HG03025 (cell line): ENCODE measurements at regions not wholly inside any gene's neighbourhood (a gene's known extent, or its start where the extent isn't known, plus 50 kb on each side); places are given as distances from the start of the nearest gene placed in this dataset.

Experiments
- ATAC-seq: cut with Tn5 transposase; IDR thresholded peaks from one replicate; pipeline ENCODE4 v1.9.1; 2021; ENCODE audit warnings: mild to moderate bottlenecking, moderate library complexity; ENCODE audit not compliant: unreplicated experiment, low FRiP score

DNA sequence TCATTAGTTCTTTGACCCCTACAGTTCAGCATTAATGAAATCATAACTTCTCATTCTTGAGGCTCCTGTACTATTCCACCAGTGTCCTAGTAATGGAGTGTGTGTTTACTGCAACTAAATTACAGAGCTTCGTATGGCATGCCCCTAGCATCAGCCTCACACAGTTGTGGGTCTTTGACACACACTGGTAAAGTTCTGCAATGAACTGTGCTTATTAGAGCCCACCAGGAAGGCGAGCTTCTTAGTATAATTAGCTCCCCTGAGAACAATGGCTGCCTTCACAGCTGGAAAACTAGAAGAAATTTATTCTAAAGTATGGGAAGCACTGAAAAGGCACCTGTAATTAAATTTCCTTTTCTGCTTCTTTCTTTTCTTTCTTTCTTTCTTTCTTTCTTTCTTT, 251.1 kb upstream of the RGS18 start:
- ATAC-seq = no peak

DNA sequence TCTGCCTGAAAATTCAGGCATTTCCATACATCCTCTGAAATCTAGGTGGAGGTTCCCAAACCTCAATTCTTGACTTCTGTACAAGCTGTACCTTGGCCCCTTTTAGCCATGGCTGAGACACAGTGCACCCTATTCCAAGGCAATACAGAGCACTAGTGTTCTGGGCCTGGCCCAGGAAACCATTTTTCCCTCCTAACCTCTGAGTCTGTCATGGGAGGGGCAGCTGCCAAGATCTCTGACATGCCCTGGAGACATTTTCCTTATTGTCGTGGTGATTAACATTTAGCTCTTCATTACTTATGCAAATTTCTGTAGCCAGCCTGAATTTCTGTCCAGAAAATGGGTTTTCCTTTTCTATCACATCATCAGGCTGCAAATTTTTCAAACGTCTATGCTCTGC, 248.0 kb upstream of the RGS18 start:
- no peak for ATAC-seq

DNA sequence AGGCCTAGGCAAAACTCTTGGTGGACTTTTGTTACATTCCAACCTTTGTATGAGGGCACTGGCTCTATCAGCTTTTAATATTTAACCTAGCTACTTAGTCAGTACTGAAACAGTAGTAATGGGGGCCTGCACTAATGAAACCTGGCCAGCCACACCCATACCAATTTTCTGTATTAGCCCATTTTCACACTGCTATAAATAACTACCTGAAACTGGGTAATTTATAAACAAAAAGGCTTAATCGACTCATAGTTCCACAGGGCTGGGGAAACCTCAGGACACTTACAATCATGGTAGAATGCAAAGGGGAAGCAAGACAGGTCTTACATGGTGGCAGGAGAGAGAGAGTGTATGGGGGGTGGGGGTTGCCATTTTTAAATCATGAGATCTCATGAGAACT, 245.7 kb upstream of the RGS18 start:
- ATAC-seq = no peak

DNA sequence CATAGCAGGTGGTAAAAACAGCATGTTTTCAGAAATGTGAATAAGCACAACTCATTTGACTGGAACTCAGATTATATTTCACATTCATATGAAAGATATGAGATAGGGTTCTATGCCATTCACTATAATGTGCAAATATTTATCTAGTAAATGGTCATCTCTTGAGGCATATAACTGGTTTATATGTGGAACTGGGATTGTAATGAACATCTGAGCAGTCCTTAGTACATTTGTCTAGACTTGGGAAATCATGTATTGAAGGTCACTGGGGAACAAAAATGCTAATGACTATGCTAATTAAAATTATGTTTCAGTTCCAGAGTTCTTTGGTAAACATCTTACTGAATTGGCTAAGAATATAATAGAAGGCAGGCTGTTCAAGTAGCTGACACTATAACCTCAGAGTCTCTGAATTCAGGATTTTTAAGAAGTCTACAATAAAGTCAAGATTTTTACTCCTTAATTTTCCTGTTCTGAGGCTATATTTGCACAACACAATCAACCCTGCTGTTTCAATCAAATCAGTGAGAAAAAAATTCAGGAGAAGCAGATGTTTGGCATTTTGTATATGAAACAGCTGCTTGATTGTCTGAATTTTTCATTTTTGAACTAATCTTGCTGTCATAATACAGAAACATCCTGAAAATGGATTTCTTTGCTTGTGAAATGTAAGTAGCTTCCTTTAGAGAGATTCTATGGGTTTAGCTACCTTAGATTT, 244.8 kb upstream of the RGS18 start:
- no peak for ATAC-seq

DNA sequence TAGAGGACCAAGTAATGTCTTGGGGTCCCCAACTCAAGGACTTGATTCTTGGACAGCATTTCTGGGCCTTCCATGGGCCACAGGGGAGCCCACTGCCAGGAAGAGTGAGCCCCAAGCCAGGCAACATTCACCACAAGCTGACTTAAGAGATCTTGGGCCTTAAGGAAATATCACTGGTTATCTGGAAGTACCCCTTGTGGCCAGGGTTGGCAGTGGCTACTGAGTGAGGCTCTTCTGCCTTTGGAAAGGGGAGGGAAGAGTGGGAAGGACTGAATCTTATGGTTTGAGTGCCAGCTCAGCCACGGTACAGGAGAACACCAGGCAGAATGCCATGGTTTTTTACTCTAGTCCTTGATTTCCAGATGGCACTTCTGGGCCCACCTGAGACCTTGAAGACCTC, 228.9 kb upstream of the RGS18 start:
- ATAC-seq = no peak

DNA sequence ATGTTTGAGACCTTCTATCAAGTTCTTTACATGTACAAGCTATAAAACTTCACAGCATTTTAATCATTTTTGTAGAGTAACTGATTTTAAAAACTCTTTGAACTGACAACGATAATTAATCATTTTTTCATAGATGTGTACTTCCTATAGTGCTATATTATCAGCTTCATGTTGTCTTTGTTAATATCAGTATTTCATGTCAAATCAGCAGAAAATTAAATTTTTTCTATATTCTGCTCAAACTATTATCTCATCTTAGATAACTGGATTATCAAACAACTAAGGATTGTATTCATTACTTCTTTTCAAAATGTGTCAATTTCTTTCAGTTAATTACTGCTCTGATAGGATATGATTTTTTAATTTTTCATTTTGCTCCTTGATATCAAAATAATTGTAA, 214.6 kb upstream of the RGS18 start:
- no peak for ATAC-seq

DNA sequence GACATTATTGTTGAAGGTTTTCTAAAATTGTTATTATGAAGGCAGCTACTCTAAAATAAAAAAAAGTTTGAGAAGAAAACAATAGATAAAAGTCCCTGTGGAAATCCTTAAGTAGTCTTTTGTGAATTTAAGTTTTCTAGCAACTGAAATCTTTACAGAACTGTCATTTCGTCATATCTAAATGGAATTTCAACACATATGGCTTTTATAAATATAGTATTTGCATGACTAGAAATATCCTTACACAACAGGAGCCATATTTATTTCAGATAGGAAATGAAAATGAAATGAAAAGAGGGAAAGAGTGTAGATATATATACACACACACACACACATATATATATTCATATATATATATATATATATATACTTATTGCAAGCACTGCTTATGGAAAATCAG, 204.7 kb upstream of the RGS18 start:
- no peak for ATAC-seq

DNA sequence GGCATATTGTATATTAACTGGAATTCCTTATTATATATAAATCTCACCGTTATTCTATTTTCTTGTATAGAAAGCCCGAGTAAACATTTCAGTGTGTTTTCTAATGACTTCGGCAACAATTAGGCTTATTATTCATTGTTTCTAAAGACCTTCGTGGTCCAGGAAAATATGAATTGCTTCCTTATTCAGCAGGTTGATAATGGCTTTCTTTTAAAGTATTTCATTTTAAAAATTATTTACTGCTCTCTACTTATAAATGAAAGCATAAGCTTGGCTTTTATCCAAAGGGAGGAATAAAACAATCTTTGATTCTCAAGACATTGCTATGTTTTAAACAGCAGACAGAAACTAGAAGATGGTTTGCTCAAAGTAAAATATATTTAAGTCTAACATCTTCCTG, 198.4 kb upstream of the RGS18 start:
- ATAC-seq = no peak

DNA sequence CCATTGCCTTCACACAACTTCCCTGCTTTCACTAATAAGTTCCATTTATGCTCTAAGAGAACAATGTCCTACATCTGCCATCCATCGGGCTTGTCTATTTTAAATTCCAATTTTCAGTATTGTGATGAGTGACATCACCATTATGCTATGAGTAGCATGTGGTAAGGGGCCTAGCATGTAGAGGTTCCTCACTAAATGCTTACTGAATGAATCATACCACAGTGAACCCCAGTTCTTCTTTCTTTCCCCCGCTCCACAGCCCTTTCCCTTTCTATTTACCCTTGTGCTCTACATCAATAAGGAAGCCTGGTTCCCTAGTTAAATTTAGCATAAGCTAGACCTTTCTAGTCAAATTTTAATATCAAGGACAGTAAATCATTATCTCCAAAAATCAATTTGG, 195.0 kb upstream of the RGS18 start:
- ATAC-seq = no peak

DNA sequence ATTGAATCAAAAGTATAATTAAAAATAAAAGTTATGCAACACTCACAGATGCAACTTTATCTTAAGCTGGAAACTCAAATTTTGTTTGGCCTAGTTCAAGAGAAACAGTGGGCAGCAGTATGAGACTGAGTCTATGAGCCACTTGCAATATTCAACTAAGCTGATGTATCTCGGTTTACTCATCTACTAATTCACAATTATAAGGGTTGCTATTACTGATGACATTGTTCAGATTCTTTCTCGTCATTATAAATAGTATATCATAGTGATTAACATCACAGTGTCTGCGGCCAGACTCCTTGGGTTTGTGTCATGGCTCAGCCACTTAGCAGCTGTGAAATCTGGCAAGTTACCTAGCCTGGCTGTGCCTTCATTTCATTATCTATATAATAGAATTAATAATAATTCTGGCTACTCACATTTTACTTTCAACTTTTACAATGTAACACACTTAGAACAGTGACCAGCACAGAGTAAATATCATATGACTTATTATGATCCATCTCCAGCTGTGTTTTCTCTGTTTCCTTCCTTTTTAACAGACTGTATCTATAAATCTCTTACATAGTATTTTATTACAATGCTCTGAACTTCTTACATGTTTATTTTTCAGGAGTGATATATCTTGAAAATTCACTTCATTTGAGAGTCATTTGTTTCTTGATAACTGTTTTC, 194.3 kb upstream of the RGS18 start:
- no peak for ATAC-seq

DNA sequence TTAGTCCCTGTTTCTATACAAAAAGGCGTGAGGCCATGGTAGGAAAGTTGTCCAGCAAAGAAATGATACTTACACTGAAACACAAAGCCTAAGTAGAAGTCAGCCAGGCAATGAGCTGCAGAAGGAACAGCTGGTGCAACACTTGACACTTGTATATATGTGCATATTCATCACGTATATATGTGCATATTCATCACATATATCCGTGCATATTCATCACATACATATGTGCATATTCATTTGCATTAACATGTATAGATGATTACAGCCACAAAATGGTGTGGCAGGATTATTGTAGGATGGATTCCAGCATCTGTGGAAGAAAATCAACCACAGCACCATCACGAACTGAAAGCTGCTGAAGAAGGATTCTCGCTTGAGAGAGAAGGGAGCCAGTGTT, 189.0 kb upstream of the RGS18 start:
- ATAC-seq = no peak

DNA sequence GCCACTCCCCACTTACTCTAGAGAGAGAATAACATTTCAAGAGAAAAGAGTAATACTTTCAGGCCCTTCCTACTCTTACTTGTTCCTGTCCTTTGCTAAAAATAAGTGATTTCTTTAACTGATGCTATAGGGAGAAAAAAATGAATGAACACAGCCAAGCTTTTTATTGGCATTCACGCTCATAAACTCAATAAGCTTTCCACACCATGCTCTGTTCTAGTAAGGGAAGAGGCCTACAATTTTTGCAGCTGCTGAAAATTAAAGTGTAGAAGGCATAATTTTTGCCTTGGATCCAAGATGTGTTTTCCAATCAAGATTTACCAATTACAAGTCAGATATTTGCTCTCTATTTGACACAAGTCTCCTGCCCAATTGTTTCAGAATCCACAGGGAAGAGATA, 188.1 kb upstream of the RGS18 start:
- no peak for ATAC-seq

DNA sequence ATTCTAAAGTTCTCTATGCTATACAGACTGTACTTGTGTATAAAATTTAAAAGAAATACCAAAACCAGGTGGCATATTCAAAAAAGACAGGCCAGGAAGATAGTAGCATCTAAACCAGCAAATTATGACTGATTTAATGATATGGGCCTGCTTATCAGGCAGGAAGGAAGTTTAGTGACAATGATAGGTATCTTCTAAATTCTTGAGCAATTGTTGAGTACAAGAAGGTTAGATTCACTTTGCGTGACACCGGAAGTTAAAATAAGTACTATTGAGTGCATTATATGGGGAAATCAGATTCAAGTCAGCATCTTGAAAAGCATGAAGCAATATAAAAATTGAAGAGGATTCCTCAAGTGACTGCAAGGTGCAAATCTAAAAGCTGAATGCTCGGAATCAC, 186.8 kb upstream of the RGS18 start:
- no peak for ATAC-seq

DNA sequence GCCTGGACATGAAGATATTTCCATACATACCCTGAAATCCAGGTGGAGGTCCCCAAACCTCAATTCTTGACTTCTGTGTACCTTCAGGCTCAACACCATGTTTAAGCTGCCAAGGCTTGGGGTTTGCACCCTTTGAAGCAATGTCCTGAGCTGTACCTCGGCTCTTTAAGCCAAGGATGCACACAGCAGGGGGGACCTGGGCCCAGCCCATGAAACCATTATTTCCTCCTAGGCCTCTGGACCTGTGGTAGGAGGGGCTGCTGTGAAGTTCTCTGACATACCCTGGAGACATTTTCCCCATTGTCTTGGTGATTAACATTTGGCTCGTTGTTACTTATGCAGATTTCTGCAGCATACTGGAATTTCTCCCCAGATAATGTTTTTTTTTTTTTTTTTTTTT, 184.3 kb upstream of the RGS18 start:
- no peak for ATAC-seq

DNA sequence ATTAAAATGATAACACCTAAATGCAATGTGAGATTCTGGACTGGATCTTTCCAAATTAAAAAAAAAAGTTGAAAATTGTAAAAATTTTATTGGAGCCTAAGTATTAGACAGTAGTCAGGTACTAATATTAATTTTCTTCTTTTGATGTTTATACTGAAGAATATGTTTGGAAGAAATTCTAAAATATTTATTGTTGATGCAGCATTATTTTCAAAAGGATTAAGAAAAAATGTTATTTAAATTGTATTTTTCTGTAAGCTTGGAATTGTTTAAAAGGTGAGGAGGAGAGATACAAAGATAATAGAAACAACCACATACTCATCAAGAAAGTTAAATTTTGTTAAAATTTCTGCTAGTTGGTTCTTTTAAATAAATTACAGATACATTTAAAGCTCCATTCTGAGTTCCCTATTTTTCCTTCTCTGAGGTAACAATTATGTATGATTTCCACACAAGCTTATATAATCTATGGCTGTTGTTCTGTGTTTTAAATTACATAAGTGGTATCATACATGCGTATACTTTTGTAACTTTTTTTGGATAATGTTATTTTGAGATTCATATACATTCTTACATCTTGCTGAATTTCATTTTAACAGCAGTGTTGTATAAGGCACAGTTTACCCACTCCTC, 180.3 kb upstream of the RGS18 start:
- no peak for ATAC-seq

DNA sequence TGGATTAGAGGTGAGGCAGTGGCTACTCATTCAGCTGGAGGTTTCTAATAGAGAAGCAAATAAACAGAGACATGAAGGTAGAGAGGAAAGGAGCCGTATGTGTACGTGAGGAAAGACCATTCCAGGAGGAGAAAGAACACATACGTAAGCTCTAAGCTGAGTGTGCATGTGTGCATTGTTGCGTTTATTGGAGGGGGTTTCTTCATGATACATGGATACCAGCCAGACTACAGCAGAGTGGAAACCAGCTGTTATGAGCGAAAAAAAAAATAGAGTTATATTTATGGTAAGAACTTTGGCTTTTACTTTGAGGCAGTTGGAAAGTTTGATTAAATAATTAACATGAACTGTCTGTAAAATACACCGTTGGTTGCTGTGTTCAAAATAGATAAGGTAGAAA, 173.4 kb upstream of the RGS18 start:
- no peak for ATAC-seq

DNA sequence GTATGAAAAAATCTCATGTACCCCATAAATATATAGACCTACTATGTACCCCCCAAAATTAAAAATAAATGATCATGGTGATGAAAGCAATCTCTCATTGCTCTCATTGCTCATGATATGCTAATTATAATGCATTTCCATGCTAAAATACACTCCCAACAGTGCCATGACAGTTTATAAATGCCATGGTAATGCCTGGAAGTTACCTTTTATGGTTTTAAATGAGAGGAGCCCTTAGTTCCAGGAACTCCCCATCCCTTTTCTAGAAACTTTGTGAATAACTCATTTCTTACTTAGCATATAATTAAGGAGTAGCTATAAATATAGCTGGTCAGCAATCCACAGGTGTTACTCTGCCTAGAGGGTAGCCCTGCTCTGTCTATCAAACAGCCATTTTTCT, 166.1 kb upstream of the RGS18 start:
- no peak for ATAC-seq

DNA sequence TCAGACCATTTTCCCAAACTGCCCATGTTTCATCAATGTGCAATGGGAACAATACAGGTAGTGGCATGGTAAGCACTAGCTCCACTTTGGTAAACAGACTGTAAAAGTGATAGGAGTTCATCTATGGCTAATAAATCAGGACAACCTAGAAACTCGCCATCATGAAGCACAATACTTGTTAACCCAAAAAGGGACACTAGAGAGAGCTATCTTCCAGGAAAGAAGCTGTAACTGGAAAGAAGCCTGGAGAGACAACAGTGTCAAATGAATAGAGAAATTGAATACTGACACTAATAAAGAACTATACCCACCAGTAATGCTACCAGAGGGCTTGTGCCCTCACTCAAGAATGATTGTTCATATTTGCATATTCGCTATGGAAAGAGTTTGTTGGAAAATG, 164.7 kb upstream of the RGS18 start:
- no peak for ATAC-seq

DNA sequence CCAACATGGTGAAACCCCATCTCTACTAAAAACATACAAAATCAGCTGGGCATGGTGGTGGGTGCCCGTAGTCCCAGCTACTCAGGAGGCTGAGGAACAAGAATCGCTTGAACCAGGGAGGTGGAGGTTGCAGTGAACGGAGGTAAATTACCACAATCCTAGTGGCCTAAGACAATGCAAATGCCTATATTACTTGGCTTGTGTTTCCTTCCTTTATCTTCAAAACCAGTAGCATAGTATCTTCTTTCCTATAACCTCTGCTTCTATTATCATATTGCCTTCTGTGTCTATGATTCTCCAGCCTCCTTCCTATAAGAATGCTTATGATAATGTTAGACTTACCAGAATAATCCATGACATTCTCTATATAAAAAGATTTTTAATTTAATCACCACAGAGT, 156.2 kb upstream of the RGS18 start:
- ATAC-seq = no peak

DNA sequence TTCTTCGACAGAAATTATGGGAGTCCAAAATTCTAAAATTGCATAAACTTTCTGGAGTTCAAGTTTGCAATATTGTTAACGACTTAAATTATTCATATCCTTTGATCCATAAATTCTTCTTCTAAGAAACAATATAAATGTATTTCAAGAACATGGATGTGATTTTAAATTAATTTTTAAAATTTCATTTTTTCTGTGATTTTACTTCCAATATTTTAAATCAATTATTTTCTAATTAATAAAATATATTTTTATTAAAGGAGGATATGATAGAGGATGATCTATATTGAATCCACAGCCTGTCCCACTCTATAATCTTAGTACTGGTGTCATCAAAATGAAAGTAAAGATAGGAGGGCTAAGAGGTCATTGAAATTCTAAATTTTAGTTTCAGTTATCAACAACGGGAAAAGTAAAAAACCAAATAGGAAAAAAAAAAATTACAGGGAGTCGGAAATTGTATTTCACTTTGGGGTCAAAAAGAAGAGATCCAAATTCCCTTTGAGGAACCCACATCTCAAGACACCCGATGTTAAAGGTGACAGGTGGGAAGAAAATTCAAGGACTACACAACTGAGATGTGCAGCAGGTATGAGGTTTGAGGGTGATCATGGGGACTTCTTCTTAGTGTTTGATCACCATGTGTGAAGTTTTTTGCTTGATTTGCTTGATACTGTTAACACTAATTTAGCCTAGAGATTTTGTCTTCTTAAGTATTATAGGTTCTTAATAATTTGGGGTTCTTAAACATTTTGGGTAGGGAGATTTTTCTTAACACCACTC, 154.8 kb upstream of the RGS18 start:
- ATAC-seq = no peak

DNA sequence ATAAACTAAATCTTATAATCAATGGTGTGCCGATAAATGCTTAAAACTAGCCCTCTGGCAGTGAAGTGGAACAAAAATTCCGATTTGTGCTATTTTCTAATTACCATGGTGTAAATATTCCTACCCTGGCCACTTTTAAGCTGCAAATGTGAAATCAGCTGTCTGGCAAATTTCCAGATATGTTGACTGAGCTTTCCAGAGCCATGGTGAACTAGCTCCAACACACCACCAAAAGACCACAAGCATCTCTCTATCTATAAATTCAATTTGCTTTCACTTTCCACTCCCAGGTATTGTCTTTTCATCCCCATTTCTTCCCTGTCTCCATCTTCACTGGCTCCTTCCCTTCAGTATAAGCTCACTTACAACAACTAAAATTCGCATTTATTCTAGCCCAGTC, 152.3 kb upstream of the RGS18 start:
- no peak for ATAC-seq
